Right kidney (tissue), 1 donor: ENCODE measurements at regions not wholly inside any gene's neighbourhood (a gene's known extent, or its start where the extent isn't known, plus 50 kb on each side); places are given as distances from the start of the nearest gene placed in this dataset.
"Not testable (repeated sequence)": the region's sequence is repeated elsewhere in the genome, so short reads cannot be mapped to it uniquely, and the experiment has no call there.

Source experiments
- DNase-seq: peaks from one replicate; pipeline ENCODE4 v3.0.0-alpha.2; 2016

DNA sequence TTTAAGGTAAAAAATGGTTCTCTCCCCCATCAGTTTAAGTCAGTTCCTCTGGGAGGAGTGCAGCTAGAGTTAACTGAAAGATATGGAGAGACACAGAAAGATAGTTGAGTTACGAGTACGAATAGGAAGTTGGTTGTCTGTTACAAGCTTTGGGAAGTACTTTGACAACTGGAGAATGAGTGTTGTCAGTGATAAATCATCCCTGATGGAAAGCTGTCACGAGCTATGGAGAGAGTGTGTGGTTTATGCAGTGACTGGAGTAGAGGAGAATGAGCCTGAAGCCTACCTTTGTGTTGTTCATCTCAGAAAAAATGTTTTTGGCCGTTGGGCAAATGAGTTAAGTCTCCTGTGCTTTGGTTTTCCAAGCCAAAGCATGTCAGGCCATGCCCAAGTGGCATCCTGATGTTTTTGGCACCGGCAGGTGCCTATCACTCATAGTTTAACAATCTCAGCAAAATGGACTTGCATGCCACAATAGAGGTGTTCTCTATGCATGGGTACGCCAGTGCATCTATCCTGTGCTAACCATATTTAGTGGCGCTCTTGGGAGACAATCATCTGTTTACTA is 350.2 kb downstream of the IRS2 start:
- no peak for DNase-seq

DNA sequence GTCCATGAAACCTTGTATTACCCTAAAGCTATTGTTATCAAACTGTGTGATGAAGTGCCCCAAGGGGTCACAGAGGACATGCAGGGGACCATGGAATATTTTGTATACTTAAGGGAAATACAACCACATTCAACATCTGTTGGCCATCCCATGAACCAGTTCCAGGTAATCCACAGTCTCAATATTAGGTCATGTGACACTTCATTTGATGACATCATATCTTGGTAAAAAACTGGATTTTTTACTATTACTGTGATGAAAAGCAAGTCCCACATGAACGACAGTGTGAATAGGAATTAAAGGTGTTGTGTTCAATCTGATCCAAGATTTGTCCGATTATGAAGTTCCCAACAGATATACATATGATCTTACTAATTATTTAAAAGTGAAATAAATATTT is 355.2 kb downstream of the IRS2 start:
- DNase-seq = no peak

DNA sequence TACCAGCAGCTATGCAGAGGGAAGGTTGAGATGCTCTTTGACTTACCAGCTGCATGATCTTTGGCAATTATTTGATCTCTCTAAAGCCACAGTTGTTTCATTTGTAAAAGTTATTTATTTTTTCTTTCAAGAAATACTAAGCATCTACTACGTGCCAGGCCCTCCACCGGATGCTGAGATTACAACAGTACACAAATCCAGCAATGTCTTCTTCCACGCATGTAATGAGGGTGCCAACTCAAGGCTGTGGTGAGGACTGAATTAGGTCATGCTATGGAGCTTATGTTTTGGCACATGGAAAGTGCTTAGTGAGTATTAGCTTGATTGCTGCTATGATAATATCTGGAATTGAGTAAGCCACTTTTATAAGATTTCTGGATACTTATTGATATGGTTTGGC is 358.2 kb downstream of the IRS2 start:
- no peak for DNase-seq

DNA sequence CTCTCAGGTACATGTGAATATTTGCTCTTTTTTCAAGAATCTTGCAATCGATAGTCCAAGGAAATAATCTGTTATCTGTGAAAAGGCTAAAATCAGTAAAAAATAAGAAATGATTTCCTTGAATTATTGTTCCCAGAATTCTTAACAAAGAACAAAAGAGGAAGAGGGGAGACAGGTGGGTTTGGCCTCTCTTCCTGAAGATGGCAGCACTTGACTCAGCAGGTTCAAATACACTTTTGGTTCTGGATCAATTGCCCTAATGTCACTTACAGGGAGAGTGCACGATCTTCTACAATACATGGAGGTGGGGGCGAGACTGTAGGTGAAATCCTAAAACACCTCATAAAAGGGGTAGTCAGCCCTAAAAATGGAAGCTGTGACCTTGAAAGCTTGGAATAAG is 358.7 kb downstream of the IRS2 start:
- no peak for DNase-seq

DNA sequence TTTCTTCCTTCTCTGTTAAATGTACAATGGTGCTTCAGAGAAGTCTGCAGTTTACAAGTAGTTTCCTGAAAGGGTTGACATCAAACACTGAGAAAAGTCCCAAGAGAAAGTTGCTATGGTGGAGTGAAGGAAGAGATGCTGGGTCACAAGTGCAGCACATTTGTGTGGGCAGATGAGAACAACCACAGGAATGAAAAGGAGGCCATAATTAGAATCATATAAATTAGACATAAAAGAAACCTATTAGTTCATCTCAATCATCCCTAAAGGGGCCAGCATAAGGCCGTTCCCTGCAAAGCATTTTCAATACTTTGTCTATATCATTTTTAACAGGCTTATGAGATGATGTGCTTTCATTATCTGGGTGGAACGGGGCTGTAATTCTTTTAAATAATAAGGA is 359.2 kb downstream of the IRS2 start:
- no peak for DNase-seq

DNA sequence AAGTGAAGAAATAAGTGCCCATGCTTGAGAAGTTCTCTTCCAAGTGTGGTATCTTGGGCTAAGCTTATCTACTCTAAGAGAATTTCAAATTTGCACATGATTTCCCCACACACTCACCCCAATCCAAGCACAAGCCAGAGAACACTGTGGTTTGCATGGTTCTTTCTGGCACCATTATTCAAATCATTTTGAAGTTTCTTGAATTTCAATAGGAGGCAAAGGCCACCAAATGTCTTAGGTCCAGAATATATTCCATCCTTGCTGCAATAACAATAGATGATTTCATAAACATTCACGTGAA is 359.7 kb downstream of the IRS2 start:
- no peak for DNase-seq

DNA sequence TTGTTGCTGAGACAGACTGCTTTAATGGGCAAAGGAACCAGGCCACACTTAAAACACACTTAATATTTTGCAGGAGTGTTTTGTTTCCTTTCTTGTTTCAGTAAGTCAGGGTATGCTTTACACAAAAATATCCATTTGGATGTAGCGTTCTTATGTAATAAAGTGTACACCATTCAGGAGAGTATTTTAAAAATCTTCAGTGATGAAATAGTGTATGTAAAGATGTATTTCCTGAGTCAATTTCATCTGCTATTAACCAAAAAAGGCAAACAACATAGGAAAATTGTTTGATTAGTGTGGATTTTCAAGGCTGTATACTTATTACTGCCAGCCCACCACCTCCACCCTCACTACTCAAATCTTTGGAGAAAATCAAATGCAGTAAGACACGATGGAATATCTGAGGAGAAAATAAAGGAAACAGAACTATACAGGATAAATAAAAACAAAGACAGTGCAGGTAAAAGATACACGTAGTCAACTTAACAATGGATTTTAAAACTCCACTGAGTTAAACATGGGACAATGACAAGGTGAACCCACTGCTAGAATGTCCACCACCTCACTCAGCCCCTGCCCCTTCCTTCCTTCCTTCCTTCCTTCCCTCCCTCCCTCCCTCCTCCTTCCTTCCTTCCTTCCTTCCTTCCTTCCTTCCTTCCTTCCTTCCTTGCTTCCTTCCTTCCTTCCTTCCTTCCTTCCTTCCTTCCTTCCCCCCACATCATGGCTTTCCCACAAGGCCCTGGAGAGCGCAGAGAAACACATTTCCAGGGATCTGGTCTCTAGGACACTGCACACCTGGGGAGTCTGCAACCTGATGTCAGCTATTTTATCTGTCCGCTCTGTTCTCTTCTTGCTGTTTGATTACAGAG is 360.3 kb downstream of the IRS2 start:
- no peak for DNase-seq

DNA sequence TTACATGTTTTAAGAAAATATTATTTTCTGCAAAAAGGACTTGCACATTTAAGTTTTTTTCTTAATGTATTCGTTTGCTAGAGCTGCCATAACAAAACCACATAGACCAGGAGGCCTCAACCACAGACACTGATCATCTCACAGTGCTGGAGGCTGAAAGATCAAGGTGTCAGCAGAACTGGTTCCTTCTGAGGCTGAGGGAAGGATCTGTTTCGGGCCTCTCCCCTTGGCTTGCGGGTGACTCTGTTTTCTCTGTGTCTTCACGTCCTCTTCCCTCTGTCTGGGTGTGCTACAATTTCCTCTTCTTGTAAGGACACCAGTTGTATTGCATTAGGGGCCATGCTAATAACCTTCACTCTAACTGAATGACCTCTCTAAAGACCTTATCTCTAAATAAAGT is 364.2 kb downstream of the IRS2 start:
- DNase-seq = no peak

DNA sequence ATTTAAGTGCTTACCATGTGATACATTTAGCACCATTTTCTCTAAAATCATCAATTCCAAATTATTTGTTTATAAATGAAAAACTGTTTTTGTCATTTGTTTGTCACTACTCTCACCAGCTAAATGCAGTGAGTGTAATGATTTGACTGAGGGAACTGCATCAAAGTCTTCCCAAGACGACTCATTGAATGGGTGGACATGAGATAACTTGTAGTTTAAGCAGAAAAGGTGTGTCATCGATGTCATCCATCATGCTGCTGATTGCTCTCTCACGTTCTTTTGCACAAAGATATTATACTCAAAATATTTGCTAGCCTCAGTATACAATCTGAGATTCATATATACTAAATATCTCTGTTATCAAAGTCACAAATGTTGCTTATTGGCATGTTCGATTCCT is 366.5 kb downstream of the IRS2 start:
- DNase-seq = no peak

DNA sequence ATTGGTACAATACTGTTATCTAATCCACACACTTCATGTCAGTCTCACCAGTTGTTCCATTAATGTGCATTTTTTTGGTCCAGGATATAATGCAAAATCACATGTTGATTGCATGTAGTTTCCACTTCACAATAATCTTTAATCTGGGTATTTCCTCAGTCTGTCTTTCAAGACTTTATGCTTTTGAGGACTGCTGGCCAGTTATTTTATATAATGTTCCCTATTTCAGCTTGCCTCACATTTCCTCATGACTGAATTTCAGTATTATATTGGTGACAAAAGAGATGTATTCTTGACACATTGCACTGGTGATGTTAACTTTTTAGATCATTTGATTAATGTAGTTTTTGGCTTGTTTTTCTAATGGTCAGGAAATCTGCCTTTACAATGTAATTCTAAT is 368.3 kb downstream of the IRS2 start:
- DNase-seq = no peak

DNA sequence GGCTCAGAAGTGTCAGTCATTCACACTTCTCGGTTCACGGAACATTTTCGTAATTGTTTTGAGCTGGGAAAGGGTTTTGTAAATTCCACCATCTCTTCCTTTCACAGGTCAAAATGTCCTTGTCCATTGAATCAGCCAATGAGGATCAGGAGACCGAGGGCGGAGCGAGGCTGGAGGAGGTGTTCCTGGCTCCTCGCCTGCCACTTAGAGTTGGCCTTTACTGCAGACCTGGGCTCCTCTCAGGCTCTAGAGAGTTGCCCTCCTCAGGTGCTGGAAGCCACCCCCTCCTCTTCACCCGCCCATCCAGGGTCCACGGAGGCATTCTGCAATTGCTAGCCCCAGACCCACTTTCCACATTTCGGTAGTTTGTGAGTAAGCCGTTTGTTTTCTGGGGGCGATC is 370.4 kb downstream of the IRS2 start:
- no peak for DNase-seq

DNA sequence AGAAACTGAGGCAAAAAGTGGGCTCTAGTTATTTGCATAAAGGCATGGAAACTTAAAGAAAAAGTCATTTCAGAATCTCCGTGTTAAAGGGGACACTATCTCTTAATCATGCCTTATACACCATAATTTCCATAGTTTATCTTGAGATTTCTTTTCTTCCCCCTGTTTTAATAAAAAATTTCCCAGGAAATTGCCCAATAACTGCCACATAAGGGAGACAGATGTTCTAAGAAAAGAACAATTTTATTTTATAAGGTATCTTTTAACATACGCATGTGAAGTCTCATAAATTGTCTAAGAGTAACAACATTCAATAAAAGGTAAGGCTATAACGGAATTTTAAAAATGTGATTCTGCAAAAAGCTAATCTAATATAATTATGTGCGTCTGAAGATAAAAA is 371.3 kb downstream of the IRS2 start:
- no peak for DNase-seq

DNA sequence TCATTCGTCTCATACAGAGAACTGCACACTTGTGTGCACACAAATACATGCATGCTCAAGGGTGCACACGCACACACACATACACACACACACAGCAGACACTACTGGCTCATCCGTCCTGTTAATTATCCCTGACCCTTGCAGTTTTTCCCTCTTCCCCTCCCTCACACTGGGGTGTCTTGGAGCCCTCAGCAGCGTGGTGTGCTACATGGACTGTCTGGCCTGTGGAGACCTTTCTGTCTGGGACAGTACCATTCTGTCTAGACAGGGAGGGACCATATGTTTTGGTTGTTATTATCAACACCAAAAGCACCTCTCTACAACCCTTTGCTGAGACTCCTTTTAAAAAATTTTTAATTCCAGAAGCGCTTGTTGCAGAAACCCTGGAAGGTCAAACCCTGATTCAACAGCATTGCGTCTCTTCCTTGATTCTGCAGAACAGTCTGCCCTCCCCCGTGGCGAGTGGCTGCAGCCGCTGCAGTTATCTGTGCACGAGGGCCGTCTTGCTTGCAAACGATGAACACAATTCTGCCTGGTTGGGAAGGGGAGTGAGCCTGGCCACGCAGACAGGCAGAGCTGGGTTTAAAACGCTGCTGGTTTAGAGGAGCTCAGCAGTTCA is 374.0 kb downstream of the IRS2 start:
- DNase-seq = peak; percentile 77

DNA sequence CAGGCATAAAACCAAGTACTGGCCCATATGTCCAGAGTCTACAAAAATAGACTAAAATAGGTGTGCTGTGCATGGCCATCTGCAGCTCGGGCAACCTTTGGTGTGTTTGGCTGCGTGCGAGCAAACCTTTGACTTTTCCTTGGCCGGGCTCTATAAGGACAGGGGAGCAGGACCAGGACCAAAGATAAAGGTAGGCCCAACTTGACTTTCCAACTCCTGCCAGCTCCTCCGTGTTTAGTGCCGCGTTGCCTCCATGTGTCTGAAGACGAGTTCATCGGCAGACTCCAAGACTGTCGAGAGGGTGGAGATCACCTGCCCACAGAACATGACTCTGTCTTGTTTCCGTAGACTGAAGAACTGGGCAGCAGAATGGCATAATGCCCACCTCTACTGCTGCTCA is 375.5 kb downstream of the IRS2 start:
- no peak for DNase-seq

DNA sequence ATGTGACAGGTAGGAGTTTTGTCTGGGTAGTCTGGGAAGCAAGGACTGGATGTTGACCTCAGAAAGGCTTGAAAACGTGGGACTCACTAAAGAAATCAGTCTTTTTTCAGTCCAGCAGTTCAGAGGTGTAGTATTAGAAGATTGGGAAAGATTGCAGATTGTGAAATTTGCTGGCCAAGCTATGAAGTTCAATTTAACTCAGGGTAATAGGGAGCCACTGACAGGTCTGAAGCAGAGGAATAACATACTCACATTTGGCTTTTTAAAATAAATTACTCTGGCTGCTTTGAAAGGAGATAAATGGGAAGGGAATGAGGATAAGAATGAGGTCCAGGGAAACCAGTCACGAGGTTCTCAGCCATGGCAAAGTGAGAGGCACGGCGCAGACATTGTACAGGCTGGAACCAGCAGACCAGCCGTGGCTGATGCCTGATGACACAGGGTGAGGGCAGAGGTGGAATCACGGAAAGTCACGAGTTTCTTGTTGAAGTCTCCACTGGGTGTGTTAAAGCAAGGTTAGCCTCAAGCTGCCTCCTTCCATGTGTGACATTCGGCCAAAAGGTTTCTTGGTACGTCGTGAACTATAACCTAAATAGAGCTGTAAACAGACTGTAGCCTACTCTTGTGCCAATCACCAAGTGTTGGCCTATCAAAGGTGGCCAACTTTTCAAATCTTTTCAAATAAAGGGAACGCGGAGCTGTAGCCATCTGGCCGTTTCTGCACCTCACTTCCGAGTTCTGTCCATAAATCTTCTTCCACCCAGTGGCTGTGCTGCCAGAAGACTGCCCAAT is 377.6 kb downstream of the IRS2 start:
- DNase-seq = no peak

DNA sequence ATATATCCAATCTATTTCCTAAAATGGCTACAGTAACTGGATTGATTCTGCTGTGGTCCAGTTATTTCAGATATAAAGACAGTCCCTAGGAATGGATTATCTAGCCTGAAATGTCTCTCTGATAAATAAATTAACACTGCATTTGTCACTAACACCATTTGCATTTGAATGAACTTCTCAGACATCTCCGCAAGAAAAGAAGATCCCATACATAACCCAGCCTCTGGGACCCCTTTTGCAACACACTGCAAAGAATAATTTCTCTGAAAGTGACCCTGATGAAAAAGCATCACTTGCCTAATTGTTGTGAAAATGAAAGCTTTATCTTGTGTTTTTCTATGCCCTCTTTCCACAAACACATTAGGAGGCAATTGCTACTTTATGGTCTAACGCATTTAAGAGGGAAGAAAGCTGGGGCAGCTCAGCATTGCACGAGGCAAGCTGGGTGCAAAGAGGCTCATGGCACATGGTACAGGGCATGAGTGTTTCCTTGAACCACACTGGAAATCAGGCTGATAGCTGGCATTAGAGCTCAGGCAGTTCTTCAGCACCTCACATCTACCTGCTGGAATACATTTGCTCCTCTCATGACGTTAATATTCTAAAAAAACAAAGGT is 379.9 kb downstream of the IRS2 start:
- no peak for DNase-seq

DNA sequence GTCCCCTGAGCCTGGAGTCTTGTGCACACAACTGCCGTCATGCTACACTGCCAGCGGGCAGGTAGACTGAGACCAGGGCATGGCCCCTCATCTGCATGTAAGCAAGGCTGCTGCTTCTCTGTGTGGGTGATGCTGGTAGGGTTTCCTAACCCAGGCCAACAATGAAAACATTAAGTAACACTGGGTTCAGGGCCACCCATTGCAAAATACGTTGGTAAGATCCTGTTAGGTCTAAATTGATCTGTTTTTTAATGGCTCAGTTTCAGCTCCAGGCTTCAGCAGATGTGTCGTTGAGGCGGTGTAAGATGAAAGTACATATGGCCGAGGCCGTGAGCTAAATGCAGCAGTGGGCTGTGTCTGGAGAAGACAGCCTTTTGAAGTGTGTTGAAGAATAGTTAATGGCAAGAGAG is 383.4 kb downstream of the IRS2 start:
- DNase-seq = no peak

DNA sequence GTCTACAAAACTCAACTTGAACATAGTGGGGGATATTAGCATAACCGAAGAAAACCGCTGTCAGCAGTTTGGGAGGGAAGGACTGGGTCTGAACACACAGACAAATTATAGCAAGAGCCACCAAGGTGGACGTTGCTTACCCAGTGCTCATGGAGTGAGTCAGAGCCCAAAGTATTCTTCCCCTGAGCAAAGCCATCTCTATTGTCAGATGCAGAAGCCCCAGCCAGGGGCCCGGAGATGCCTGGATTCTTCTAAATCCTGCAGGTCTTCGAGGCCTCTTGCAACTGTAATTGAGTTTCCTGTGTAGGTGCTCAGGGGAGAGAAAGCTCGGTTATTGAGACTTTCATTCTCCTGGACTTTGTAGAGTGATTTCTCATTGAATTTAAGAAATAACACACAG is 384.5 kb downstream of the IRS2 start:
- DNase-seq = no peak

DNA sequence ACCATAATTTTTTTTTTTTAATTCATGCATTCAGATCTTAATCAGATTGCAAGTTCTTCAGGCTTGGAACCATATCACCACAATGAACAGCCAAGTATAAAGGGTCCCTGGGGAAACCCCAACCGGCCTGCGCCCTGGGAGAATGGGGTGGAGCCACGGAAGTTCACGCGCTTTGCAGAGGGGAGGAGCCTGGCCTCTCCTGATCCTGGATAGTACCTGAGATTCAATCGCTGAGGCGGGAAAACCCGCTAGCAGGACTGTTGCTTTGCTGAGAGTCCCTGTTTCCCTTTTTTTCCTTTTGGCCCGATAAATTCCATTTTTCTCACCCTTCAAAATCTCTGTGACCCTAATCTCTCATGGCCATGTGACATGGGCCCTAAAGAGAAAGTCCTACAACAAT is 385.1 kb downstream of the IRS2 start:
- DNase-seq = no peak

DNA sequence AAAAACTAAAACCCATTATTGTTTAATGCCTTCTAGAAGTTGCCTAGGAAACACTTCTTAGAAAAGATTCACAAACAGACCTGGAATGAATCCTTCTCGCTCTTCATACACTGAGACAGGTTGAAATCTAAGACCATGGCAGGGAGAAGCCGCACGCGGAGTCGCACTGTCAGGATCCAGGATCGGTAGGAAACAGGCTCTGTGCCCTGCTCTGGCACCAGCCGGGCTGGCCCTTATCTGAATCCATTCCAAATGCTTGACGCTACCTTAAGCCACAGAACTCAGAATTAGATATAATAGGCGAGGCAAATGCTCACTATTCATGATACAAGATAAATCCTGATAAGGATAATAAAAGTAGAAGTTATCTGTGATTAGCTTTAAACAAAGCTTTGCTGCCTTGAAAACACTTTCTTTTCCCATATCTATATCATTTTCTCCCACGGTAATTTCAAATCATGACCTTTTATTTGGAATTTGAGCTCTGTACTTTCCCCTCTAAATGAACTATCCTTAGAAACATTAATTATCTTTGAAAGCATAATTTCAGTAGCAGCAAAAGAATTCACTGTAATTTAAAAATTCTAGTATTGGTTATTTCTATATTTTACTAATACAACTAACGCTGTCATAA is 385.6 kb downstream of the IRS2 start:
- DNase-seq = no peak

DNA sequence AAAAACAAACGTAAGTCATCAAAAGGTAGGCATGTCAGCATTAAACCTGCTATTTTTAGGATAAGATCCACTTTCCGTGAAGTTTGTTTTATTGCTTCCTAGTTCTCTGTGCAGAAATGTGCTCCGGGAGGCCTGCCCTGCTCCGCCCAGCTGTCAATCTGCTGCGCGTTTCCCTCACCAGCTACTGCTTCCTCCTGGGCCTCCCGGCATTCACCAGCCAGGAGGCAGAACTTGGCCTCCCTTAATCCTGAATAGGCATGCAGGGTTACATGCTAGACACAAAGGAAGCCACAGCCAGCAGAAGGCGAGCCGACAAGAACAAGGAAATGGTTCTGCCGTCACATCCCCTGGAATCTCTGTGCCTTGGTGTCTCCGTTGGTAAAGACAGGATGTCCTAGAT is 386.2 kb downstream of the IRS2 start:
- no peak for DNase-seq

DNA sequence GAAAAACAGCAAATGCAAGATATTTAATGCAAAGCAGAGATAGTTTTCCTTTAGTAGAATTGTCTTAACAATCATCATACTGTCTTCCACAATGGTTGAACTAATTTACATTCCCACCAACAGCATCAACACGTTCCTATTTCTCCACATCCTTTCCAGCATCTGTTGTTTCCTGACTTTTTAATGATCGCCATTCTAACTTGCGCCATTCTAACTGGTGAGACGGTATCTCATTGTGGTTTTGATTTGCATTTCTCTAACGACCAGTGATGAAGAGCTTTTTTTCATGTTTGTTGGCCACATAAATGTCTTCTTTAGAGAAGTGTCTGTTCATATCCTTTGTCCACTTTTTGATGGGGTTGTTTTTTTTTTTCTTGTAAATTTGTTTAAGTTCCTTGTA is 388.3 kb downstream of the IRS2 start:
- DNase-seq = not testable (repeated sequence)
